ENCODE measurements at regions not wholly inside any gene's neighbourhood (a gene's known extent, or its start where the extent isn't known, plus 50 kb on each side); places are given as distances from the start of the nearest gene placed in this dataset.

DNA sequence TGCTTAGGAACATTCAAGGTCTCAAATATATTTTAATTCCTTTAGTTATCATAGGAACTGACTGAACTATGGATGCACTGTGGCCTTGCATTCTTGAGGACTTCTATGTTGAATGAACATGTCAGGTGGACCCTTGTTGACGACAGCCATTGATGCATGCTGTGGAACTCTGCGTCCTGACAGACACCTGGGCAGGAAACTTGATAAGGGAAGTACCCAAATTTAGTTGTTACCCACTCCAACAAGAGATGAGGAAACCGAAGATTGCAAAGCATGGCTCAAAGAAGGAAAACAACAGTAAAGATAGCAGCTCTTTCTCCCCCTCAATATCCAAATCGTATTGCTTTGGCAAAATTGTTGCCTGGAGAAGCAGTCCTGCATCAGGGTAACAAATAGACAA, 540.0 kb upstream of the NR3C2 start:
- ATAC-seq (no peak), DNase-seq (ENCODE audit: low spot score) (no peak)
- intact Hi-C loops (cut with DNase I) = no loop called here

DNA sequence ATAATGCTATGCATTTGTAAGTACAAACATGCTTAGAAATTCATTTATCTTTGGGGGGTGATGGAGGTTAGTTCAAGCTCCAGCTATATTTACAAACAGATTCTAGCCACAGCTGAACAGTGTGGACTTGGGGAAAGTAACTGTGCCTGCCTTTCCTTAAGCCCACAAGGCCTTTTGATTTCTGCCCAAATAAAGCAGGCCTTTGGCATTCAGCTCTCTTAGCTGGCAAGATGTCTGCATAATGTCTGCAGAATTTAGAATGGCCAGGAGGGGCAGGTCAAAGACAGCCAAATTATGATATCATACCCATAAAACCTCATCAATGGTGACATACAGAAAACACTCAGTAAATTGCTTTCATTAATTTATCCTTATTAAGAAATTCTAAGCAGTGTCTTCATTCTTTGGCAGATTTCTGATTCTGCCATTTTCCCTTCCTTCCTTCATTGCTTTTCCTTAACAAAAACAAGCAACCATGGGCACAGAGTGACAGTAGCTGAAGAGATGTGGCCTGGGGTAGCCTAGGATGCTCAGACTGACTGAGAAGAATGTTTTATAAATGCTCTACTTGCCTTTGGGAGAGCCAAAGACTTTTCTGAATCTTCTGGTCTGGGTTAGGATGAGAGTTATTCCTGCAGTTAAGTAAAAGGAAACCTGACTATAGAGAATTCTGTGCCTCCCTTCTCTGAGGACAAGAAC, 538.7 kb upstream of the NR3C2 start:
- no peak for DNase-seq (ENCODE audit: low spot score)
- intact Hi-C loops (cut with DNase I) = no loop called here
- peak; percentile 10 for ATAC-seq

DNA sequence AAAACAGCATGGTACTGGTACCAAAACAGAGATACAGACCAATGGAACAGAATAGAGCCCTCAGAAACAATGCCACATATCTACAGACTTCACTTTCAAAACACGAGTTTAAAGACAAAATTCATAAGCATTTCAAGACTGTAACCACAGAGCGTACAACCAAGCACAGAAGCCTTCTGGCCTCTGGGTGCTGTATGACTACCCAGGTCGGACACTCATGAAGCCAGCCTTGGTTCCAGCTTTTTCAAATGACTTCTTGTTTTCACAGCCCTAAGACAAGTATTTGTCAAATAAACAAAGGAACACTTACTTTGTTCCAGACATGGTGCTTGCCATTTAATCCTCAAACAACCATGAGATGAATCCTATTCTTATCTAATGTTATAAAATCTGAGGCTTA, 536.1 kb upstream of the NR3C2 start:
- no peak for DNase-seq (ENCODE audit: low spot score)
- intact Hi-C loops (cut with DNase I) = no loop called here

DNA sequence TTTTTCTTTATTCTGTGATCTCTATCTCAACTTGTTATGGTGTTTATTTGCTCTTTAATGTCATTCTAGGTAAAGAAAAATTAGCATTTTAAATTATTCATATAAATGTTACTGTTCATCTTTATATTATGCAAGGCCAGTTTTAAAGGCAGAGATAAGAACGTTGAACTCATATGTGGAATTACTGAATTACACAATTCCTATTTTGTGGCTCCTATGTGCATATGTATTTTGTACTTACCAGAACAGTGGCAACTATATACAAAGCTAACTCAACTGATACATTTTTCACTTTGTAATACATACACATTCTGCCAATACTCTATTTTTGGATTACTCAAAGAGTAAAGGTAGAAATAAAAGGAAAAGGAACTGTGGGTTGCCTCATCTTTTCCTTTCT, 533.2 kb upstream of the NR3C2 start:
- ATAC-seq = no peak
- intact Hi-C loops (cut with DNase I) = no loop called here
- no peak for DNase-seq (ENCODE audit: low spot score)

More for the DNA sequence above, 536.1 kb upstream of the NR3C2 start:
- ATAC-seq = no peak

DNA sequence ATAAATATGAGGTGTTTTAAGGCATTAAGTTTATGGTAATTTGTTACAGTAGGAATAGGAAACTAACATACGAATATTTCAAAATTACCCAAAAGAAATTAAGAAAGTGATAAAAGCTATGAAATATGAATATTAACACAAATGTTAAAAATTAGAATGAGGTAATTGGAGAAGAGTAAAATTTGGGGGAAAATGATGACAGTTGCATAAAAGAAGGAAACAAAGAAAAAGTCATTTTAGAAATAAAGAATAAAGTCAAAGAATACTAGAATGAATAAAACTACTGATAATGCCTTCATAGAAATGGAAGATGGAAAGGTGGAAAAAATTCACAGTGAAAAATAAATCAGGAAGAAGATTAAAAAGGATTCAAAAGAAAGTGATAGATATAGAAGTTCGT, 522.9 kb upstream of the NR3C2 start:
- DNase-seq (ENCODE audit: low spot score) (no peak), ATAC-seq (no peak)
- intact Hi-C loops (cut with DNase I) = no loop called here

DNA sequence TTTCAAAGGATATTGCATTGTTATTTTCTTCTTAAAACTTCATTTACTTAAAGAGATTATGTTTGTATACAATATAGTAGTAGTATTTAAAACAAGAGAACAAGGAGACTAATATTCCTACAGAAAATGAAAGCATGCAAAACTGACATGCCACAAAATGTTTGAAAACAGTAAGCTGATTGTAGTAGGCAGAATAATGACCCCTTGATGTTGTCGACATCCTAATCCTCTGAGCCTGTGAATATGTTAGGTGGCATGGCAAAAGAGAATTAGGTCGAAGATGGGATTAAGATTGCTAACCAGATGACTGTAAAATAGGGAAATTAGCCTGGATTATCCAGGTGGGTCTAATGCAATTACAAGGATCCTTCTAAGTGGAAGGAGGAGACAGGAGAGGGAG, 522.2 kb upstream of the NR3C2 start:
- intact Hi-C loops (cut with DNase I) = no loop called here
- ATAC-seq (no peak), DNase-seq (ENCODE audit: low spot score) (no peak)

DNA sequence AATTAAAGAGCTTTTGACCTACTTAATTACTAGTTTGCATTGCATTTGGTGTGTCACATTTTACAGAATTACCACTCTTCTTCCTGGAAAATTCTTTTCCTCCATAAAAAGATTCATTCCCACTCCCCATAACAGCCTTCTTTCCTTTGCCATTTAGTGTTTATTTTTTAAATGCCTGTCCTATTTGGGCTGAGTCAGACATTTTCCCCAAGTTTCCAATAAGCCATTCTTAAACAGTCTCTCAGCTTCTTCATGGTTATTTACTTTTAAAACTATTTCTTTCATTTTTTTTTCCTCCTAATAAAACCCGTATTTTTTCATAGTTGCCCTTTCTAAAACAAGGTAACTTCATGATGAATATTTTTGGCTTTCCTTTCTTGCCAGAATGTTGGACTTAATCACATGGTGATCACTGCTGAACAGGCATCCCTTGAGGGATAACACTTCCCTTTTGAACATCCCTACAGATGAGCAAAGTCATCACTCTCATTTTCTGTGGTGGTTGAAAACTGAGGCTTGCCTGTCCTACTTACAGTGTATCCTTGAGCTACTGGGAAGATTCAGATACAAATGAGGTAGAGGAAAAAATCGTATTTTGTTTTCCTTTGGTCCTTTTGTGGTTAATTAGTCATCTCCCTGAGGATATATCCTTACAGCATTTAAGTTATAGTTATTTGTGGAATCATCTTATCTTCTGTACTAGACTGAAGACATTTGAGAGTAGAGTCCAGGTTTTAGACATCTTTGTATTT, 520.5 kb upstream of the NR3C2 start:
- DNase-seq (ENCODE audit: low spot score) = no peak
- ATAC-seq = no peak
- intact Hi-C loops (cut with DNase I) = no loop called here

DNA sequence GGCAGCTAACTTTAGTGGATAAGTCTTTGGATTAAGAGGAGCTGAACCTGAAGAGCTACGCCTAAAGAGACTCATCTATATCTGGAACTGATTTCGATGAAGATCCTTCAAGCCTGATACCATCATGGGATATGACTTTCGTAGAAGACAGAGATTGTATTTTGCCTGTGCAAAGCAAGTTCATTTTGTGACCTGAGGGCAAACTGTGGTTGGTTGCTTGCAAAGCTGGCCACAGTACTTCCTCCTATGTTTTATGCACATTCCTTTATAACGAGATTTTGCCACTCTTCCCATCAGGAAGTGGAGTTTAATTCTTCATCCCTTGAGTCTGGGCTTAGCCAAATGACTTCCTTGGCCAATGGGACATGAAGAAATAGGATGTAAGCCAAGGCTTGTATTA, 519.3 kb upstream of the NR3C2 start:
- intact Hi-C loops (cut with DNase I) = no loop called here
- no peak for DNase-seq (ENCODE audit: low spot score)
- no peak for ATAC-seq

DNA sequence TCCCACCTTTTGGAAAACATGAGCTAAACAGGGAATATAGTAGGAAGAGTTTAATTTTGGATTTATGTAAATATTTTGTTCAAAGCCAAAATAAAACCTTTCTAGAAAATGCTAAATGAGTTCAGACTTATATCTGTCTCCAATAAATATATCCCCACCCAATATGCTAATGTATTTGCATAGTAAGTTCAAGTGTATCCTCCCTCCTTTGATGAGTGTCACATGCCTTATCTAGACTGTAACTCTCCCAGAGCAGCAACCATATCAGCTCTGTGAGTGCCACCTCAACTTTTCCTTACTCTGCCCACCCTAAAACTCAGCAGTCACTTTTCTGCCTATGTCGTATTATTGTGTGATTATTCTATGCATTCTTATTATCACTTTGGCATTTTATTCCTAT, 516.1 kb upstream of the NR3C2 start:
- ATAC-seq = no peak
- intact Hi-C loops (cut with DNase I) = no loop called here

DNA sequence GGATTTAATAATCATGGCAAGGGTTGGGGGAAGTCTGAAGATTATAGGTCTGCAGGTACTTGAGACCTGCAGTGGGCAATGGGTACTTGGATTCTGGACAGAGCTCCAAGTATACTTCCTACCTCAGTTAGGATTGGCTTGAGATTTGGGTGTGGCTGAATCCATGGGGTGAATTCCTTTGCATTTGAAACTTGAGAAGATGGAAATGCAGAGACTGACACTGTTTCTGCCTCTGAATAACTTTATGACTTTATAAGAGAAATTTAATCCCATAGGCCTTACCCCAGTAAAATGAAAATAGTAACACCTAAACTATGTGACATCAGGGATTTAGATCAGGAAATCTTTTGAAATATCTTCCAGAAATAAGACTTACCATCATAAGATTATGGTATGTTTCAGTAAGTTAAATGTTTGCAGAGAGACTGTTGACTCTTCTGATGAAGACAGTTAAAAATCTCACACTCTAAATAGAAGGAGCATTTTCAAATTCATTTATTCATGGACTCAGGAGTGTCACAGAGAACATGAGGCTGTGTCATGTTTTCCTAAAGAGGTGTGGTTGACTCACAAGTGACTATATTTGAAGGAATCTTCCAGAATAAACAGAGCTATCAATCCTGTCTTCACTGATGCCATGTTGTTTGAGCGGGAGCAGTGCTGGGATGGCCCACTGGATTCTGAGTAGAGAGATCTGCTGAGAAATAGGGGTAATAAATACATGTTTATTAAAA, 513.5 kb upstream of the NR3C2 start:
- intact Hi-C loops (cut with DNase I) = no loop called here
- DNase-seq (ENCODE audit: low spot score) (no peak), ATAC-seq (no peak)

More for the DNA sequence above, 516.1 kb upstream of the NR3C2 start:
- no peak for DNase-seq (ENCODE audit: low spot score)

DNA sequence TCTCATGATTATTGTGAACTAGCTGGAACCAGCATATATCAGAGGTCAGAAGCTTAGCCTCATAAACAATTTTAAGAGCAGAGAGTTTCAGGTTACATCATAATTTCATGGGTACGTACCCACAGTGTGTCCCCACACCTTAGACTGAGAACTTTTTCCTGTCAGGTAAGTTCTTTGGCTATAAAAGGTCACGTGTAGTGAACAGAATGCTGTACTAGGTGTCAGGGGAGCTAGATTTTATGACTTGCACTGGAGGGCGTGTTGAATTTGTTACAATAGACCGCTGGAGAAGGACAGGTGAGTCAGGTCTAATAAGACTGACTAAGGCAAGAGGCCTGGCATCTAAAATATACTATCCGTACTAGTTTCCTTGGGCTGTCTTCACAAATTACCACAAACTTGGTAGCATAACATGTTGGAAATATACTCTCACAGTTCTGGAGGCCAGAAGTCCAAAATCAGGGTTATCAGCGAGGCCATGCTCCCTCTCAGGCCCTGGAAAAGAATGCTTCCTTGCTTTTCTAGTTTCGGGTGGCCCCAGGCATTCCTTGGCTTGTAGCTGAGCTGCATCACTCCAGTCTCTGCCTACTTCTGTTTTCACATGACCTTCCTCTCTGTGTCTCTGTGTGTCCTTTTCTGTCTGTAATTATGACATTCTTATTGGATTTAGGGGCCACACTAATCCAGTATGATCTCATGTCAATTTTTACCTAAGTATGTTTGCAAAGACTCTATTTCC, 512.0 kb upstream of the NR3C2 start:
- intact Hi-C loops (cut with DNase I) = no loop called here
- DNase-seq (ENCODE audit: low spot score) = no peak
- ATAC-seq = no peak

DNA sequence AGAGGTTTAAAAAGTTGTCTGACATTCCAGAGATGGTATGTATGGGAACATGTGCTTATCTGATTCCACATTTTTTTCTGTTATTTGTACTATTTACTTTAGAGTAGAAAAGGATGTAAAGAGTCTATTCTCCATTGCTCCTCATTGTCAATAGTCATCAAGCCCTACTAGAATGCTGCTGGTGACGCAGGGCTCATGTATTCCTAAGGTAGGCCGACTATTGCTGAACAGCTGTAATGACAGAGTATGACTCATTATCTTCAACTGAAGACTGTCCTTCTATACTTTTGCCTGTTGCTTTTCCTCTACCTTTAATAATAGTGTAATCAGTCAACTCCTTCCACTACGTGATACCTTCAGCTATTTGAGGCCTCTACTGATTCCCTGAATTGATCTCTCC, 509.1 kb upstream of the NR3C2 start:
- no peak for ATAC-seq
- no peak for DNase-seq (ENCODE audit: low spot score)
- intact Hi-C loops (cut with DNase I) = no loop called here

DNA sequence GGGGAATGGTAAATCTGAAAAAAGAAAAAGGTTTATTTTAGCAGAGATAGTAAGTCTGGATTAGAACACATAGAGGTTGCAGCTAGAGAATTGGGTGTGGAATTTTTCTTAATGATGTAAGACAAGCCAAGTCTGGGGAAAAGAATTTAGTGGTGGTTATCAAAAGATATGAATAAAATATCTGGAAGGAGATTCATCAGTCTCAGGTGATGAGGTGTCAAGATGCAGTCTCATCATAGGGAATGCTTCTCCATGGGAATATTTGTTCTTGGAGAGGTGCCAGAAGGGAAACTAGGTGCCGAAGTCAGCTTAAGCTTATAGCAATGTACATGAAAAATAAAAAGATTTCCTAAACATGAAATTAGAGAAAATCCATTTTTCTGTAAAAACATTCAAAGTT, 504.1 kb upstream of the NR3C2 start:
- intact Hi-C loops (cut with DNase I) = no loop called here
- ATAC-seq = no peak

DNA sequence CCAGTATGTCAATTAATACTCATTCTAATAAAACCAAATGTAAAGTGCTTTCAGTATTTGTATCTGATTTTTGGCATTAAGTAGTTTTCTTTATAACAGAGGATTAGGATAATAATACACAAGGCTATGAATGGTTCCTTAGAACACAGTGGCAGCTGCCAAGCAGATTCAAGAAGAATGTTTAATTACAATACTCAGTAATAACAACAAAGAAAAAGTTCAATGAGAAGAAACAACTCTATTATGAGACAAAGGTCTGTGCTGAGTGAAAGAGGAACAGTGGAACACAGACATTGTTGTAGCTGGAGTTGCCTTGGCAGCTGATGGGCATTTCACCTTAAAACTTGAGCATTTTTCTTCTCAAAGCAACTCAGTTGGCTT, 502.6 kb upstream of the NR3C2 start:
- intact Hi-C loops (cut with DNase I) = no loop called here
- no peak for ATAC-seq

More for the DNA sequence above, 504.1 kb upstream of the NR3C2 start:
- no peak for DNase-seq (ENCODE audit: low spot score)

DNA sequence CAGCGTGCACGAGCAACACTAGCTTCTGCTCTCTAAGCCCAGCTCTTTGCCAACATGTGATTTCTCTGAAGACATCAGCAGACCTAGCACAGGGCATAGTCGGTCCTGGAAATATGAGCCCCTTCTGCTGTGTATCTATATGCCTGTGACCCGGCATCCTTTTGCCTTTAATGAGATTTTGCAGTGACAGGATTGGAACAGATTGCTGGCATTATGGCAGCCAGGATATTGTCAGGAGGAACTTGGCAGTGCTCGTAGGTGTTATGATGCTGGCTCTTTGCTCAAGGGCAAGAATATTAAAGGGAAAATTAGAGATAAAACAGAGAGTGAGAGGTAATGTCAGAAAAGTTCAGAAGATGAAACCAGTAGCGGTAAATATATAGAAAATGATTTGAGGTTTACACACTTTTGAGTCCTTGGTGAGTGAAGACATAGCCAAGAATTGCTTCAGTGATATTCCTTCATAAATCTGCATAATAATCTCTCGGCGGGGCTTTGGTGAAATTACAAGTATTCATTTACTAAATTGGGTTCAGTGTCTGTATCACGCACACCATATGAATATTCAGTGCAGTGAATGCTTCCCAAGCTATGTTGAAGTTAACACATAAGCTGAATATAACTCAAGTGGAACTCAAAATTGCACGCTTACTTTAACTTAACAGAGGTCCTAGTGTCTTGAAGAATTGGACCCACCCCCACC, 502.1 kb upstream of the NR3C2 start:
- DNase-seq (ENCODE audit: low spot score) (no peak), ATAC-seq (no peak)
- intact Hi-C loops (cut with DNase I) = no loop called here

More for the DNA sequence above, 502.6 kb upstream of the NR3C2 start:
- no peak for DNase-seq (ENCODE audit: low spot score)

DNA sequence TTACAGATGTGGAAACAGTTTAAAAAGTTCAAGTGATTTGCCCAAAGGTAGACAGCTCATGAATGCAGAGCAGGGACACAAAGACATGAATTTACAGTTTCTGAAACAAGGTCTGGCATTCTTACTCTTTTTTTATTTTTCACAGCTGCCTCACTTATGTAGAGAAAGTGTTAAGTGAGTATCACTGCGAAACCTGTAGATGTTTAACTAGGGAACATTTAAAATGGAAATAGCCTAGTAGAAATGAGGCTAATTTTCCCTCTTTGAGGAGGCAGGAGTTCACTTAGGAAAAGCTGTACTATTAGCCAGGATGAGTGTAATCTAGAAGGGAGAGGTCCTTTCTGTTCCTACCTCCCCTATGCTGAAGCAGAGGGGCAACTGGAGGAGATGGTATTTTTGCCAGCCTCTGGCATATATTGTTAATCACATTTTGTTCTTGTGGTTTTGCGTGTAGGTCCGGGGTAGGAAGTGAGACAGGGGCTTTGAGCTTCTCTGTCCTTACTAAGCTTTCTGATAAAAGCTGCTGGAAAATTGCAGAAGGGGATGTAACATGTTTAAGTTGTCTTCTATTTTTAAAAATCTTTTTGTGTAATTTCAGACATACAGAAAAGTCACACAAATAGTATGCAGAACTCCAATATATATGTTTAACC, 492.8 kb upstream of the NR3C2 start:
- no peak for ATAC-seq
- intact Hi-C loops (cut with DNase I) = no loop called here
- no peak for DNase-seq (ENCODE audit: low spot score)

DNA sequence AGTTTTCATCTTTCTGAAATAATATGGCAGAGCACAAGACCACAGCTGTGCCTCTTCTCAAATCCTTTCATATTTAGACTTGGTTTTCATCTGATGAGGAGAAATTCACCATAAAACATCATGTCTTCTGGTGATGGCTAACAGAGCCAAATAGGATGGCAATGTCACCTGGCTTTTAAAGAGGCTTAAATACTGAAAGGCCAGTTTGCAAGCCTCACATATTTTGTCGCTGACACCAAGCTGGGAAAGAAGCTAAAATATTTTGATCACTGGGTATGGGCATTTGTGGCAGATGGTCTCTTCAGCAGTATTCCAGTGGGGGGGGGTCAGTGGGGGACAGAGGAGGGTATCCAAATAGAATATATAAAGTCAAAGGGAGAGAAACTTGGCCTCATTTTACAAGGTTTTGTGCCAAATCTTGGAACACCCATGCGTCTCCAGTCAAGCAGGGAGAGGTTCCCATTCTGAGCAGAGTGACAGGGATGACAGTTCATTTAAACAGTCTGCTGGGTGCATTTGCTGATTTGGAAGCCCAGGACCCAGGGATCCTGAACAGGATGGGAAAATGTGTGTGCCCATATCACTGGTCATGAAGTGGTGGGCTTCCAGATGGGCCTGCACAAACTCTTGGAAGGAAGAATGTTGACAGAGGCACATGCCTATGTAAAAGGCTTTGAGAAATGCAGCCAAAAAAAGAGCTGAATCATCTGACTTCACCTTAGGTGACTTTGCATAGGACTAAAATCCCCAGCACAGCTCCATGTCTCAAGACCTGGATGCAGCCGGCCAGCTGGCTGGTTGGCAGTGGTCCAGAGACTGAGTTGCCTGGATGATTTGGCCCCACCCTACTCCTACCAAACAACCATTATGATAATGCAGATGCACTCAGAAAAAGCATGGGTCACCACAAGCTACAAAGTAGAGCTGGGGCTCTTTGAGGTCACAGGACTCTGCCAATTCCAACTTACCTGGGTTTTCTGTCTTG, 484.4 kb upstream of the NR3C2 start:
- intact Hi-C loops (cut with DNase I) = no loop called here
- ATAC-seq = no peak

More for the DNA sequence above, 484.4 kb upstream of the NR3C2 start:
- no peak for DNase-seq (ENCODE audit: low spot score)
